Testis (tissue), 2 donors: ENCODE measurements at regions not wholly inside any gene's neighbourhood (a gene's known extent, or its start where the extent isn't known, plus 50 kb on each side); places are given as distances from the start of the nearest gene placed in this dataset.

Experiments
- DNase-seq: peaks from one replicate; pipeline ENCODE4 v3.0.0-alpha.2; 2019
- H3K27ac ChIP-seq, 2 donors: fragments of 200-600 bp; sonication (generic); one replicate each; pipeline ENCODE4 v1.5.1; 2019
- H3K27me3 ChIP-seq: fragments of 200-600 bp; sonication (generic); one replicate; pipeline ENCODE4 v1.5.1; 2019
- H3K36me3 ChIP-seq: fragments of 200-600 bp; sonication (generic); one replicate; pipeline ENCODE4 v1.5.1; 2017; ENCODE audit warnings: low read depth; ENCODE audit errors: missing control alignments
- H3K4me1 ChIP-seq: fragments of 200-600 bp; sonication (generic); one replicate; pipeline ENCODE4 v1.5.1; 2019
- H3K4me3 ChIP-seq, 2 donors: fragments of 200-600 bp; sonication (generic); one replicate each; pipeline ENCODE4 v1.5.1; 2017 to 2019
- H3K9me3 ChIP-seq: fragments of 200-600 bp; sonication (generic); one replicate; pipeline ENCODE4 v1.5.1; 2017
- CTCF ChIP-seq, 3 experiments: fragments of 450-650 bp in 2 of 3; fragments of 200-600 bp in 1 of 3; sonication (generic) in 1 of 3; IDR thresholded peaks; one replicate each; pipeline ENCODE4 v1.5.1; 2016 to 2019; ENCODE audit warnings: antibody characterized with exemption in 3 of 3, mild to moderate bottlenecking in 2 of 3, moderate library complexity in 1 of 3
- POLR2A ChIP-seq: fragments of 450-650 bp; IDR thresholded peaks from one replicate; pipeline ENCODE4 v1.6.1; 2017; ENCODE audit warnings: antibody characterized with exemption, mild to moderate bottlenecking, moderate library complexity
- WGBS, 2 donors: methylation state at CpG; one replicate each; pipeline ENCODE4 v1.1.5; 2018; 5-methylcytosine and 5-hydroxymethylcytosine counted together
- intact Hi-C: fragments of 100-400 bp; cut with DNase I; formaldehyde crosslinking; loops from one replicate; pipeline ENCODE4 v1.15.1; 2023; ENCODE audit warnings: low total_unique reads

- Histone ChIP-seq H3K4me1 (peaks cover 15% of the 10 kb centered on the region), H3K4me3 (no peak overlapping the region), H3K27ac (no peak overlapping the region), H3K27me3 (no peaks in the 10 kb centered on the region), H3K9me3 (no peaks in the 10 kb centered on the region), H3K36me3 (no peaks in the 10 kb centered on the region)
- WGBS, 2 donors, result 67 to 68% methylated on average over 16 to 18 of the region's 18 CpGs
- TF ChIP-seq CTCF (IDR thresholded peaks at IDR 0.05) (peak in 2 of 3 experiments; percentile 12 to 20), POLR2A (no peak)
- peak; percentile 80 for DNase-seq
- intact Hi-C loops, result no loop called here
Measured at GRCh38 chr6:109236115-109237076, 141.1 kb downstream of the CEP57L1 start.

- no peaks in the 10 kb centered on the region for H3K9me3 ChIP-seq
Measured at GRCh38 chr6:109235481-109236038, 140.3 kb downstream of the CEP57L1 start.

GRCh38 chr6:109230453-109230852 is 135.1 kb downstream of the CEP57L1 start:
- 87 to 98% methylated on average over 7 of the region's 7 CpGs for WGBS, 2 donors
- no peaks in the 10 kb centered on the region for H3K4me1 ChIP-seq
- H3K36me3 ChIP-seq, result no peaks in the 10 kb centered on the region
- H3K9me3 ChIP-seq, result no peaks in the 10 kb centered on the region
- DNase-seq, result no peak
- intact Hi-C loops, result no loop called here
- no peak overlapping the region for H3K27ac ChIP-seq
- H3K4me3 ChIP-seq, result no peak overlapping the region
- TF ChIP-seq POLR2A, result no peak
- TF ChIP-seq CTCF (IDR thresholded peaks at IDR 0.05), result no peak
- H3K27me3 ChIP-seq, result no peaks in the 10 kb centered on the region

More at GRCh38 chr6:109235481-109236038, 140.3 kb downstream of the CEP57L1 start:
- Histone ChIP-seq H3K4me3 (no peak overlapping the region), H3K36me3 (no peaks in the 10 kb centered on the region), H3K27me3 (no peaks in the 10 kb centered on the region), H3K4me1 (peaks cover 14% of the 10 kb centered on the region), H3K27ac (no peak overlapping the region)
- 94 to 95% methylated on average over 3 of the region's 3 CpGs for WGBS, 2 donors
- intact Hi-C loops, result no loop called here
- TF ChIP-seq POLR2A (no peak), CTCF (IDR thresholded peaks at IDR 0.05) (no peak)
- no peak for DNase-seq

GRCh38 chr6:109229536-109229935 is 134.2 kb downstream of the CEP57L1 start:
- 67 to 86% methylated on average over 4 of the region's 4 CpGs for WGBS, 2 donors
- DNase-seq, result no peak
- Histone ChIP-seq H3K36me3 (no peaks in the 10 kb centered on the region), H3K27ac (no peak overlapping the region), H3K4me1 (no peaks in the 10 kb centered on the region), H3K9me3 (no peaks in the 10 kb centered on the region), H3K4me3 (no peak overlapping the region), H3K27me3 (no peaks in the 10 kb centered on the region)
- no peak for TF ChIP-seq CTCF (IDR thresholded peaks at IDR 0.05)
- TF ChIP-seq POLR2A, result no peak
- intact Hi-C loops, result no loop called here
